Testis (tissue), 2 donors: ENCODE measurements at regions not wholly inside any gene's neighbourhood (a gene's known extent, or its start where the extent isn't known, plus 50 kb on each side); places are given as distances from the start of the nearest gene placed in this dataset.

ENCODE experiments used
- POLR2A ChIP-seq: fragments of 450-650 bp; IDR thresholded peaks from one replicate; pipeline ENCODE4 v1.6.1; 2017; ENCODE audit warnings: antibody characterized with exemption, mild to moderate bottlenecking, moderate library complexity
- TF ChIP-seq, protein P1 (sequence below), 3 experiments: fragments of 450-650 bp in 2 of 3; fragments of 200-600 bp in 1 of 3; sonication (generic) in 1 of 3; IDR thresholded peaks; one replicate each; pipeline ENCODE4 v1.5.1; 2016 to 2019; ENCODE audit warnings: antibody characterized with exemption in 3 of 3, mild to moderate bottlenecking in 2 of 3, moderate library complexity in 1 of 3

DNA sequence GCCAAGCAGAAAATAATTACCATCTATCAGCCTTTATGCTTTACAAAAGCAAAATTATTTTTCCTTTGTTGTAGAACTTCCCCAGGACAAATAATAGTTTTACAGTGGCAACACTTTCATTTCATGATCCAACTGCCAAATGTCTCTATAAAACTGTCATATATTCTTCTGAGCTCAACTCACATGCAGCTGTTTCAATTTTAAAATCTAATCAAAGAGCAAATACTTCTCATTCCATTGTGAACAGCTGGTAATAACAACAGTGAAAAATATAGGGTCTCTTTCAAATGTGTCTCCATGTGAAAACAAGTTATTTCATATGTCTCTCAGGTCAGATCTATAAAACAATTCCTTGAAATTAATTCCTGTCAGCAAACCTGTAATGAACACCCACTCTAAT lies 270.6 kb upstream of the SLC7A11 start:
- TF ChIP-seq POLR2A, result no peak
- TF ChIP-seq, protein P1, sequence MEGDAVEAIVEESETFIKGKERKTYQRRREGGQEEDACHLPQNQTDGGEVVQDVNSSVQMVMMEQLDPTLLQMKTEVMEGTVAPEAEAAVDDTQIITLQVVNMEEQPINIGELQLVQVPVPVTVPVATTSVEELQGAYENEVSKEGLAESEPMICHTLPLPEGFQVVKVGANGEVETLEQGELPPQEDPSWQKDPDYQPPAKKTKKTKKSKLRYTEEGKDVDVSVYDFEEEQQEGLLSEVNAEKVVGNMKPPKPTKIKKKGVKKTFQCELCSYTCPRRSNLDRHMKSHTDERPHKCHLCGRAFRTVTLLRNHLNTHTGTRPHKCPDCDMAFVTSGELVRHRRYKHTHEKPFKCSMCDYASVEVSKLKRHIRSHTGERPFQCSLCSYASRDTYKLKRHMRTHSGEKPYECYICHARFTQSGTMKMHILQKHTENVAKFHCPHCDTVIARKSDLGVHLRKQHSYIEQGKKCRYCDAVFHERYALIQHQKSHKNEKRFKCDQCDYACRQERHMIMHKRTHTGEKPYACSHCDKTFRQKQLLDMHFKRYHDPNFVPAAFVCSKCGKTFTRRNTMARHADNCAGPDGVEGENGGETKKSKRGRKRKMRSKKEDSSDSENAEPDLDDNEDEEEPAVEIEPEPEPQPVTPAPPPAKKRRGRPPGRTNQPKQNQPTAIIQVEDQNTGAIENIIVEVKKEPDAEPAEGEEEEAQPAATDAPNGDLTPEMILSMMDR (IDR thresholded peaks at IDR 0.05), result no peak
